Middle frontal gyrus (tissue), 1 donor: ENCODE measurements at regions not wholly inside any gene's neighbourhood (a gene's known extent, or its start where the extent isn't known, plus 50 kb on each side); places are given as distances from the start of the nearest gene placed in this dataset.
"Not testable (repeated sequence)": the region's sequence is repeated elsewhere in the genome, so short reads cannot be mapped to it uniquely, and the experiment has no call there.

Experiments
- DNase-seq: peaks from one replicate; pipeline ENCODE4 v3.0.0-alpha.2; 2015; ENCODE audit warnings: low spot score; ENCODE audit errors: extremely low spot score

- DNase-seq = no peak
Observed at GRCh38 chr13:83731113-83731512, 151.2 kb downstream of the SLITRK1 start.

- DNase-seq = no peak
Observed at GRCh38 chr13:83730674-83731073, 151.6 kb downstream of the SLITRK1 start.

GRCh38 chr13:83722443-83722842 is 159.8 kb downstream of the SLITRK1 start:
- DNase-seq = no peak

- no peak for DNase-seq
Observed at GRCh38 chr13:83716121-83716520, 166.2 kb downstream of the SLITRK1 start.

GRCh38 chr13:83714236-83714635 is 168.0 kb downstream of the SLITRK1 start:
- no peak for DNase-seq

- no peak for DNase-seq
Observed at GRCh38 chr13:83710133-83710515, 172.2 kb downstream of the SLITRK1 start.

GRCh38 chr13:83709426-83710132 is 172.7 kb downstream of the SLITRK1 start:
- no peak for DNase-seq

GRCh38 chr13:83702021-83702420 is 180.3 kb downstream of the SLITRK1 start:
- DNase-seq = no peak

GRCh38 chr13:83692800-83693199 is 189.5 kb downstream of the SLITRK1 start:
- no peak for DNase-seq

GRCh38 chr13:83691966-83692365 is 190.3 kb downstream of the SLITRK1 start:
- no peak for DNase-seq

- DNase-seq = no peak
Observed at GRCh38 chr13:83681547-83681946, 200.7 kb downstream of the SLITRK1 start.

- no peak for DNase-seq
Observed at GRCh38 chr13:83677985-83678384, 204.3 kb downstream of the SLITRK1 start.

- DNase-seq = no peak
Observed at GRCh38 chr13:83672612-83673011, 209.7 kb downstream of the SLITRK1 start.

GRCh38 chr13:83667606-83668005 is 214.7 kb downstream of the SLITRK1 start:
- DNase-seq = no peak

GRCh38 chr13:83666141-83666540 is 216.1 kb downstream of the SLITRK1 start:
- DNase-seq = no peak

GRCh38 chr13:83657281-83657680 is 225.0 kb downstream of the SLITRK1 start:
- no peak for DNase-seq

- DNase-seq = not testable (repeated sequence)
Observed at GRCh38 chr13:83642617-83643016, 239.7 kb downstream of the SLITRK1 start.

GRCh38 chr13:83634601-83635000 is 247.7 kb downstream of the SLITRK1 start:
- peak; percentile 32 for DNase-seq

- DNase-seq = no peak
Observed at GRCh38 chr13:83633746-83634145, 248.5 kb downstream of the SLITRK1 start.

- DNase-seq = no peak
Observed at GRCh38 chr13:83622422-83622784, 259.9 kb downstream of the SLITRK1 start.

- no peak for DNase-seq
Observed at GRCh38 chr13:83621765-83622421, 260.4 kb downstream of the SLITRK1 start.

- DNase-seq = no peak
Observed at GRCh38 chr13:83620530-83621220, 261.6 kb downstream of the SLITRK1 start.

GRCh38 chr13:83618966-83619365 is 263.3 kb downstream of the SLITRK1 start:
- DNase-seq = no peak
